ENCODE measurements at regions not wholly inside any gene's neighbourhood (a gene's known extent, or its start where the extent isn't known, plus 50 kb on each side); places are given as distances from the start of the nearest gene placed in this dataset.

DNA sequence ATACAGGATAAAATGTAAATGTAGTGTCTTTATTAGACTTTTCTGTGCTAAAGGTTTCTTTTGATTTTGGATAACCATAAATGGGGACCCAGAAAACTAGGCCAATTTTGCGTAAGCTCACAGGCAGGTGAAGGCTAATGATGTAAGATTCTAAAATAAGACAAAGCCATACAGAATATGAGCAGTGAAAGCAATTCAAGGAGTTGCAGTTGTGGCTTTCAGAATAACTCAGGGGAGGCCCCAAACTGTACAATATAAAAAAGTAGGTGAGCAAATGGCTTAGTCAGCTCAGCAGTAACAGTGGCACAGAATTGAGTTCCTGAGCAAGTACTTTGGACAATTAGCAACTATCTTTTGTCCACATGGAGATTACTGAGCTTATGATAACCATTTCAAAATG, 81.7 kb upstream of the NRP1 start:
- no peaks in the 10 kb centered on the region for H3K27me3 Mint-ChIP-seq (ENCODE audit: low read depth)

DNA sequence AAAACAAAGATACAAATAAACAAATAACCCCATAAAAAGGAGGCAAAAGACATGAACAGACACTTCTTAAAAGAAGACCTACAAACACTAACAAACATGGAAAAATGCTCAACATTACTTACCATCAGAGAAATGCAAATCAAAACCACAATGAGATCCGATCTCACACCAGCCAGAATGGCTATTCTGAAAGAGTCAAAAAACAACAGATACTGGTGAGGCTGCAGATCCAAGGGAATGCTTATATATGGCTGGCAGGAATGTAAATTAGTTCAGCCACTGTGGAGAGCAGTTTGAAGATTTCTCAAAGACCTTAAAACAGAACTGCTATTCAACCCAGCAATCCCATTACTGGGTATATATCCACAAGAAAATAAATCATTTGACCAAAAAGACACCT, 80.4 kb upstream of the NRP1 start:
- no peak overlapping the region for H3K4me3 Mint-ChIP-seq
- no peak overlapping the region for H3K27ac Mint-ChIP-seq
- TF ChIP-seq, protein P1, sequence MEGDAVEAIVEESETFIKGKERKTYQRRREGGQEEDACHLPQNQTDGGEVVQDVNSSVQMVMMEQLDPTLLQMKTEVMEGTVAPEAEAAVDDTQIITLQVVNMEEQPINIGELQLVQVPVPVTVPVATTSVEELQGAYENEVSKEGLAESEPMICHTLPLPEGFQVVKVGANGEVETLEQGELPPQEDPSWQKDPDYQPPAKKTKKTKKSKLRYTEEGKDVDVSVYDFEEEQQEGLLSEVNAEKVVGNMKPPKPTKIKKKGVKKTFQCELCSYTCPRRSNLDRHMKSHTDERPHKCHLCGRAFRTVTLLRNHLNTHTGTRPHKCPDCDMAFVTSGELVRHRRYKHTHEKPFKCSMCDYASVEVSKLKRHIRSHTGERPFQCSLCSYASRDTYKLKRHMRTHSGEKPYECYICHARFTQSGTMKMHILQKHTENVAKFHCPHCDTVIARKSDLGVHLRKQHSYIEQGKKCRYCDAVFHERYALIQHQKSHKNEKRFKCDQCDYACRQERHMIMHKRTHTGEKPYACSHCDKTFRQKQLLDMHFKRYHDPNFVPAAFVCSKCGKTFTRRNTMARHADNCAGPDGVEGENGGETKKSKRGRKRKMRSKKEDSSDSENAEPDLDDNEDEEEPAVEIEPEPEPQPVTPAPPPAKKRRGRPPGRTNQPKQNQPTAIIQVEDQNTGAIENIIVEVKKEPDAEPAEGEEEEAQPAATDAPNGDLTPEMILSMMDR (IDR thresholded peaks at IDR 0.05; ENCODE audit: unreplicated experiment in 3 of 3) = no peak
- H3K4me1 Mint-ChIP-seq = peaks cover 19% of the 10 kb centered on the region
- H3K27me3 Mint-ChIP-seq (ENCODE audit: low read depth) = no peaks in the 10 kb centered on the region
- H3K36me3 Mint-ChIP-seq (ENCODE audit: low read depth) = no peaks in the 10 kb centered on the region
- H3K9me3 Mint-ChIP-seq = no peaks in the 10 kb centered on the region

More for the DNA sequence above, 81.7 kb upstream of the NRP1 start:
- no peaks in the 10 kb centered on the region for H3K9me3 Mint-ChIP-seq
- no peaks in the 10 kb centered on the region for H3K36me3 Mint-ChIP-seq (ENCODE audit: low read depth)
- TF ChIP-seq, protein P1 (IDR thresholded peaks at IDR 0.05; ENCODE audit: unreplicated experiment in 3 of 3) = no peak
- H3K4me1 Mint-ChIP-seq = peaks cover 22% of the 10 kb centered on the region
- H3K4me3 Mint-ChIP-seq = no peak overlapping the region
- no peak overlapping the region for H3K27ac Mint-ChIP-seq

DNA sequence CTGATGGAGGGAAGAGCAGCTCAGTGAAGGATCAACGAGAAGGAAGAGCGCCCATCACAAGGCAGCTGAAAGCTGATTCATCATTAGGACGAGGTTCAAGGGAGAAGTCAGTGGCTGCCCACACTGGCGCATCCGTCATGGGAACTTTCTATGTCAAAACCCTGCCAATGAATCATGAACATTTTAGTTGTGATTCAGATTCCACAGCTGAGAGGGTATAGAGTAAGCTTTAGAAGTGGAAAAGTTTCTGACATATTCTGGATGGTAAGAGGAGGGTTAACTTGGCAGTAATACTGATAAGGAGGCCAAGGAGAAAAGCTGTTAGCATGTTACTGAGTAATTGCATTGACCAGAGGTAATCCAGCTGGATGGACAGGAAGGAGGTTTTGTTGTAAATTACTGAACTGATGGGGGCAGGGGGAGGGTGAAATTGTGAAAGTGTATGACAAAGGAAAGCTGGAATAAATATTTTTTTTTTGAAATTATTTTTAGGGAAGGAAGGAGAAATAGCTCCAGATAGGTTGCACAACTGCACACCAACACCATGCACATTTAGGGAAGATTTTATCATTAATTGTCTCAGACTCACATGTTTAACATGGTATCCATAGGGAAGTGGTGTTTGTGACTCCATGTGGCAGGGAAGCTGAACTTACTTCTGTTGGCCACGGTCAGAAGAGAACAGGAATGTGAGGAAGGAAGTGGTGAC, 78.3 kb upstream of the NRP1 start:
- peaks cover 12% of the 10 kb centered on the region for H3K4me1 Mint-ChIP-seq
- peak overlapping the region; percentile 55 to 64 (median 59) for H3K27ac Mint-ChIP-seq
- no peaks in the 10 kb centered on the region for H3K36me3 Mint-ChIP-seq (ENCODE audit: low read depth)
- H3K9me3 Mint-ChIP-seq = no peaks in the 10 kb centered on the region
- TF ChIP-seq, protein P1 (IDR thresholded peaks at IDR 0.05; ENCODE audit: unreplicated experiment in 3 of 3) = no peak
- H3K4me3 Mint-ChIP-seq = no peak overlapping the region
- peaks cover 3% of the 10 kb centered on the region for H3K27me3 Mint-ChIP-seq (ENCODE audit: low read depth)

DNA sequence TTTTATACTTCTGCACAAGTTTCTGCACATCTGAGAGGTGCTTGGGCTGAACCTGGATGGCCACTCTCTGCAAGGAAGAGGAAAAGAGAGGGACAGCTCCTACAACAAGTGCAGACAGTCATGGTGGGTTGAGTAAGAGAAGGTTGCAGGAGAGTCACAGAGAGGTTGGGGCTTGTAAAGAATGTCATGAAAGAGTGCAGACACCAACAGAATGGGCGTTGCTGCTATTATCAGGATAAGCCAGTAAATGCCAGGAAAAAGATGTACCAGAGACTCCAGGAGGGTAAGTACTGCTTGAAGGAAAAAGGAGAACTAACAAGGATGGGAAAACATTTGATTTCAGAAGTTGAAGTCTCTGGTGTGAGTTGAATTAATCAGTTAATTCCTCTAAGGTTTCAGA, 77.8 kb upstream of the NRP1 start:
- H3K27me3 Mint-ChIP-seq (ENCODE audit: low read depth) = peaks cover 4% of the 10 kb centered on the region
- H3K36me3 Mint-ChIP-seq (ENCODE audit: low read depth) = no peaks in the 10 kb centered on the region
- TF ChIP-seq, protein P1 (IDR thresholded peaks at IDR 0.05; ENCODE audit: unreplicated experiment in 3 of 3) = no peak
- no peaks in the 10 kb centered on the region for H3K9me3 Mint-ChIP-seq
- H3K4me1 Mint-ChIP-seq = peaks cover 12% of the 10 kb centered on the region
- no peak overlapping the region for H3K4me3 Mint-ChIP-seq
- peak overlapping the region; percentile 55 to 64 (median 59) for H3K27ac Mint-ChIP-seq

DNA sequence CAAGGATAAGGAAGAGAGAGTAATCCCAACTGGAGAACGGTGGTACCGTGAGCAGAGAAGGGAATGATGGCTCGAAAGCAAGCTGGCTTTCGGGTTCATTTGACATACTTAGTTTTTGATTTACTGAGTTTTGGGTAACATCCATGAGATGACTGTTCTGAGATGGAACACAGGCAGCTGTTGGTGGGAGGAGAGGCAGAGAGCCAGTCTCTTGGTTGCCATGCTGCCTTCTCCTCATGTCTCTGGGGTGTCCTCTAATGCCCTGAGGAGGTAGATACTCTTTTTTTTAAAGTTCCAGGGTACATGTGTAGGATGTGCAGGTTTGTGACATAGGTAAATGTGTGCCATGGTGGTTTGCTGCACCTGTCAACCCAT, 76.4 kb upstream of the NRP1 start:
- Mint-ChIP-seq H3K36me3 (ENCODE audit: low read depth) (no peaks in the 10 kb centered on the region), H3K9me3 (peaks cover 4% of the 10 kb centered on the region), H3K4me1 (peaks cover 12% of the 10 kb centered on the region), H3K27me3 (ENCODE audit: low read depth) (peaks cover 4% of the 10 kb centered on the region), H3K4me3 (no peak overlapping the region), H3K27ac (no peak overlapping the region)
- TF ChIP-seq, protein P1 (IDR thresholded peaks at IDR 0.05; ENCODE audit: unreplicated experiment in 3 of 3) = no peak

Data from nephron (organoid).